Brain microvascular endothelial cell (primary cell): ENCODE measurements at regions not wholly inside any gene's neighbourhood (a gene's known extent, or its start where the extent isn't known, plus 50 kb on each side); places are given as distances from the start of the nearest gene placed in this dataset.
A peak's percentile ranks its signal among the peaks of the same experiment; 100 is the strongest.

Experiments
- DNase-seq: peaks from one replicate; pipeline ENCODE4 v3.0.0-alpha.2; 2020
- H3K27ac ChIP-seq: fragments of 250-450 bp; sonication (Bioruptor Pico); 2 replicates; pipeline ENCODE4 v1.5.1; 2020; ENCODE audit warnings: mild to moderate bottlenecking, moderate library complexity
- H3K27me3 ChIP-seq: fragments of 250-450 bp; sonication (Bioruptor Pico); replicated peaks from 2 replicates; pipeline ENCODE4 v1.5.1; 2020; ENCODE audit warnings: mild to moderate bottlenecking
- H3K36me3 ChIP-seq: fragments of 250-450 bp; sonication (Bioruptor Pico); replicated peaks from 2 replicates; pipeline ENCODE4 v1.5.1; 2020; ENCODE audit warnings: mild to moderate bottlenecking
- H3K4me3 ChIP-seq: 2 replicates; pipeline ENCODE4 v1.5.1; 2011; ENCODE audit warnings: low read depth, mild to moderate bottlenecking, control low read depth, low read length, moderate library complexity
- in situ Hi-C: cut with HindIII; loops from 2 replicates; pipeline ENCODE4 v1.10.0; 2017; ENCODE audit warnings: low sequenced_read_pairs, low pct_ligation_motif_present
- TF ChIP-seq, protein P1 (sequence below): IDR thresholded peaks from 2 replicates; pipeline ENCODE4 v1.5.1; 2011; ENCODE audit warnings: low read depth, mild to moderate bottlenecking, moderate library complexity, low read length, control low read depth, inconsistent platforms; ENCODE audit errors: missing control alignments

GRCh38 chr11:101357771-101358170 lies 226.0 kb downstream of the TRPC6 start:
- Histone ChIP-seq H3K27me3 (no peaks in the 10 kb centered on the region), H3K36me3 (no peaks in the 10 kb centered on the region), H3K27ac (no peak overlapping the region), H3K4me3 (no peak overlapping the region)
- in situ Hi-C loops: no loop called here
- DNase-seq: no peak
- TF ChIP-seq, protein P1, sequence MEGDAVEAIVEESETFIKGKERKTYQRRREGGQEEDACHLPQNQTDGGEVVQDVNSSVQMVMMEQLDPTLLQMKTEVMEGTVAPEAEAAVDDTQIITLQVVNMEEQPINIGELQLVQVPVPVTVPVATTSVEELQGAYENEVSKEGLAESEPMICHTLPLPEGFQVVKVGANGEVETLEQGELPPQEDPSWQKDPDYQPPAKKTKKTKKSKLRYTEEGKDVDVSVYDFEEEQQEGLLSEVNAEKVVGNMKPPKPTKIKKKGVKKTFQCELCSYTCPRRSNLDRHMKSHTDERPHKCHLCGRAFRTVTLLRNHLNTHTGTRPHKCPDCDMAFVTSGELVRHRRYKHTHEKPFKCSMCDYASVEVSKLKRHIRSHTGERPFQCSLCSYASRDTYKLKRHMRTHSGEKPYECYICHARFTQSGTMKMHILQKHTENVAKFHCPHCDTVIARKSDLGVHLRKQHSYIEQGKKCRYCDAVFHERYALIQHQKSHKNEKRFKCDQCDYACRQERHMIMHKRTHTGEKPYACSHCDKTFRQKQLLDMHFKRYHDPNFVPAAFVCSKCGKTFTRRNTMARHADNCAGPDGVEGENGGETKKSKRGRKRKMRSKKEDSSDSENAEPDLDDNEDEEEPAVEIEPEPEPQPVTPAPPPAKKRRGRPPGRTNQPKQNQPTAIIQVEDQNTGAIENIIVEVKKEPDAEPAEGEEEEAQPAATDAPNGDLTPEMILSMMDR: no peak

- no peak overlapping the region for H3K27ac ChIP-seq
- H3K27me3 ChIP-seq: no peaks in the 10 kb centered on the region
- TF ChIP-seq, protein P1: no peak
- in situ Hi-C loops: no loop called here
- H3K36me3 ChIP-seq: no peaks in the 10 kb centered on the region
- H3K4me3 ChIP-seq: no peak overlapping the region
- DNase-seq: no peak
Observed at GRCh38 chr11:101354801-101355200, 225.2 kb upstream of the PGR start.

- in situ Hi-C loops: no loop called here
- H3K4me3 ChIP-seq: no peak overlapping the region
- H3K27me3 ChIP-seq: no peaks in the 10 kb centered on the region
- no peaks in the 10 kb centered on the region for H3K36me3 ChIP-seq
- DNase-seq: no peak
- TF ChIP-seq, protein P1: no peak
- H3K27ac ChIP-seq: no peak overlapping the region
Observed at GRCh38 chr11:101348786-101349185, 219.2 kb upstream of the PGR start.

- H3K27me3 ChIP-seq: no peaks in the 10 kb centered on the region
- TF ChIP-seq, protein P1: no peak
- H3K4me3 ChIP-seq: no peak overlapping the region
- no peak overlapping the region for H3K27ac ChIP-seq
- H3K36me3 ChIP-seq: no peaks in the 10 kb centered on the region
- in situ Hi-C loops: no loop called here
- peak; percentile 31 for DNase-seq
Observed at GRCh38 chr11:101346591-101346990, 217.0 kb upstream of the PGR start.

- in situ Hi-C loops: no loop called here
- no peaks in the 10 kb centered on the region for H3K27me3 ChIP-seq
- TF ChIP-seq, protein P1: no peak
- no peaks in the 10 kb centered on the region for H3K36me3 ChIP-seq
- DNase-seq: no peak
- no peak overlapping the region for H3K4me3 ChIP-seq
- H3K27ac ChIP-seq: no peak overlapping the region
Observed at GRCh38 chr11:101345891-101346290, 216.3 kb upstream of the PGR start.

DNA sequence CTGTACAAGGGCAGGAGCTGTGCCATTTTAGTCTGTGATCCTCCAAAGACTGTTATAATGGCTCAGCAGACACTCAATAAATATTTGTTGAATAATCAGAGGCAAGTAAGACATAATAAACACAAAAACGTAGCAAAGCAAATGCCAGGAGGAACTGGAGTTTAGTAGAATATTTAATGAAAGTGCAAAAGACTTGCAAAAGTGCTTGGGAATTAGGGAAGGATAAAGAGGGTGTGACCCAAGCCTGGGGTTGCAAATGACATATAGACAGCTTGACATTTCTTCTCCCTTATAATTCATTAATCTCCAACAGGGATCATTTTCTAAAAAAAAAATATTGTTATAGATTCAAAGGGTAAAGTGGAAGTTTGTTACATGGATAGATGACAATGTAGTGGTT lies 212.7 kb upstream of the PGR start:
- DNase-seq: no peak
- in situ Hi-C loops: no loop called here
- Histone ChIP-seq H3K4me3 (no peak overlapping the region), H3K27ac (no peak overlapping the region), H3K27me3 (no peaks in the 10 kb centered on the region), H3K36me3 (no peaks in the 10 kb centered on the region)
- TF ChIP-seq, protein P1: no peak
